Erythroblast (primary cell): ENCODE measurements at regions not wholly inside any gene's neighbourhood (a gene's known extent, or its start where the extent isn't known, plus 50 kb on each side); places are given as distances from the start of the nearest gene placed in this dataset.

Source experiments
- GATA1 ChIP-seq: IDR thresholded peaks from 2 replicates; pipeline ENCODE4 v1.6.1; 2011; ENCODE audit warnings: low read depth, mild to moderate bottlenecking, control low read depth, low read length, moderate library complexity
- POLR2A ChIP-seq: IDR thresholded peaks from 2 replicates; pipeline ENCODE4 v1.6.1; 2011; ENCODE audit warnings: mild to moderate bottlenecking, low read length

- TF ChIP-seq POLR2A (no peak), GATA1 (no peak)
Observed at GRCh38 chr6:26739811-26740210, 80.3 kb upstream of the ZNF322 start.
